Ovary (tissue), 7 donors: ENCODE measurements at regions not wholly inside any gene's neighbourhood (a gene's known extent, or its start where the extent isn't known, plus 50 kb on each side); places are given as distances from the start of the nearest gene placed in this dataset.

Experiments
- DNase-seq, 5 donors: peaks; one replicate each; pipeline ENCODE4 v3.0.0-alpha.2; 2019 to 2020
- H3K27ac ChIP-seq, 2 donors: fragments of 200-600 bp; one replicate each; pipeline versions ENCODE4 v1.5.1 to v1.8.0; 2019 to 2022
- H3K27me3 ChIP-seq: fragments of 200-600 bp; one replicate; pipeline ENCODE4 v1.8.0; 2022
- H3K36me3 ChIP-seq: fragments of 200-600 bp; sonication (generic); one replicate; pipeline ENCODE4 v1.5.1; 2019
- H3K4me1 ChIP-seq: one replicate; pipeline ENCODE4 v1.8.1; 2013; ENCODE audit warnings: mild to moderate bottlenecking, moderate library complexity; ENCODE audit not compliant: insufficient read depth
- H3K4me3 ChIP-seq: fragments of 200-600 bp; sonication (generic); one replicate; pipeline ENCODE4 v1.5.1; 2017
- H3K9me3 ChIP-seq, 2 donors: fragments of 200-600 bp in 1 of 2; sonication (generic) in 1 of 2; one replicate each; pipeline versions ENCODE4 v1.5.1 to v1.8.1; 2013 to 2019; ENCODE audit warnings: mild to moderate bottlenecking in 1 of 2, moderate library complexity in 1 of 2
- CTCF ChIP-seq, 3 donors: fragments of 450-650 bp in 2 of 3; fragments of 200-600 bp in 1 of 3; IDR thresholded peaks; one replicate each; pipeline versions ENCODE4 v1.5.1 to v1.8.0; 2016 to 2022; ENCODE audit warnings: antibody characterized with exemption in 3 of 3, mild to moderate bottlenecking in 1 of 3
- EP300 ChIP-seq: sonication (generic); formaldehyde crosslinking; IDR thresholded peaks from one replicate; pipeline ENCODE4 v1.6.1; 2017; ENCODE audit warnings: antibody characterized with exemption
- POLR2A ChIP-seq: fragments of 450-650 bp; IDR thresholded peaks from one replicate; pipeline ENCODE4 v1.6.1; 2017; ENCODE audit warnings: antibody characterized with exemption, mild to moderate bottlenecking, moderate library complexity
- WGBS, 3 donors: extraction: QIAGEN DNeasy Blood & Tissue Kit in 1 of 3; methylation state at CpG; one replicate each; pipeline versions ENCODE4 v1.1.5 to v1.1.7; 2013 to 2017; 5-methylcytosine and 5-hydroxymethylcytosine counted together
- intact Hi-C, 4 donors: fragments of 100-400 bp; cut with DNase I; formaldehyde crosslinking; loops; one replicate each; pipeline versions ENCODE4 v1.11.0 to v1.15.1; 2022 to 2023
- donor health status: DM: no; HTN: no; CAD: no; lungs with moderate emphysema.
- donor health status: DM: no; HTN: no; CAD: no.
- donor health status: Bipolar disorder and iron deficiency.
- donor health status: DM: no; HTN: no; CAD: no.
- donor health status: DM: yes; HTN: yes; CAD: no.

DNA sequence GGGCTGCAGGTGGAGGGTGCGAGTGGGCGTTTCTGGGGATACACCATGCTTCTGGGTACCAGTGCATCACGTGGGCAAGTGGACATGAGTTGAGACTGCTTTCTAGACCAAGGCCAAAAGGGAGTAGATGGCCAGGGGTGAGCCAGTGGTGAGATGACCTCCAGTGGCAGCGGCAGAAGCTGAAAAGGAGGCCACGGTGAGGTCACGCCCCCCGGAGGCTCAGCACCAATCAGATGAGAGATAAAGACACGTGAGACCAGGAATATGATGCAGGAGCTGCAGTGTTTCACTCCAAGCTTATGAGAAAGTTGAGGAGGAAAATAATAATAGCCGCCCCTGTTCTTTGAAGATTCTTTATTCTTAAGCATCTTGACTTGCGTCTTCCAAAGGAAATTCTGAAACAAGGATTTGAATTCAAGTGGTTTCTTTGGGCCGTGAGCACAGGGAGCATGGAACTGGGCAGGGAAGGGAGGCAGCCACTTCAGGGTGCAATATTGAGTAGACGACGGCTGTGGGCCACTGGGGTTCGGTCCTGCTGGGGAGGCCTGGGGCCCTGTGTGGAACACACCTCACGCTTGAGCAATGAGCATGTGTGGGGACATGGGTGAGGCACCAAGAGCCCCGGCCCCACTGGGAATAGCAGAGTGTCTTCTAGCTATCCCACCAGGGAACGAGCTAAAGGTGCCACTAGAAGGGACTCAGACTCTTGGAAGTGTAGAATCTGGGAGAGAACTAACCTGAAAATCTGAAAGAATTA, 156.7 kb upstream of the LRFN2 start:
- TF ChIP-seq POLR2A (no peak), CTCF (IDR thresholded peaks at IDR 0.05) (no peak), EP300 (no peak)
- H3K36me3 ChIP-seq, result no peaks in the 10 kb centered on the region
- H3K4me1 ChIP-seq, result no peaks in the 10 kb centered on the region
- H3K4me3 ChIP-seq, result no peak overlapping the region
- intact Hi-C loops, result no loop called here
- 88 to 90% (median 89%) methylated on average over 17 of the region's 17 CpGs for WGBS, 3 donors
- H3K9me3 ChIP-seq, result no peaks in the 10 kb centered on the region
- DNase-seq, result no peak
- no peaks in the 10 kb centered on the region for H3K27me3 ChIP-seq
- H3K27ac ChIP-seq, result no peak overlapping the region

- H3K27ac ChIP-seq, result no peak overlapping the region
- intact Hi-C loops, result no loop called here
- no peaks in the 10 kb centered on the region for H3K36me3 ChIP-seq
- 79 to 84% (median 83%) methylated on average over 4 of the region's 4 CpGs for WGBS, 3 donors
- TF ChIP-seq CTCF (IDR thresholded peaks at IDR 0.05) (no peak), POLR2A (no peak), EP300 (no peak)
- H3K27me3 ChIP-seq, result no peaks in the 10 kb centered on the region
- no peak overlapping the region for H3K4me3 ChIP-seq
- no peak for DNase-seq
- no peaks in the 10 kb centered on the region for H3K9me3 ChIP-seq
- H3K4me1 ChIP-seq, result no peaks in the 10 kb centered on the region
Observed at GRCh38 chr6:40743226-40743625, 156.1 kb upstream of the LRFN2 start.

- H3K4me1 ChIP-seq, result no peaks in the 10 kb centered on the region
- 72 to 81% (median 72%) methylated on average over 3 of the region's 3 CpGs for WGBS, 3 donors
- no peak for DNase-seq
- H3K4me3 ChIP-seq, result no peak overlapping the region
- TF ChIP-seq POLR2A, result no peak
- TF ChIP-seq CTCF (IDR thresholded peaks at IDR 0.05), result no peak
- no peak for TF ChIP-seq EP300
- H3K27me3 ChIP-seq, result no peaks in the 10 kb centered on the region
- no peaks in the 10 kb centered on the region for H3K9me3 ChIP-seq
- intact Hi-C loops, result no loop called here
- H3K27ac ChIP-seq, result no peak overlapping the region
- no peaks in the 10 kb centered on the region for H3K36me3 ChIP-seq
Observed at GRCh38 chr6:40740518-40740917, 153.4 kb upstream of the LRFN2 start.

DNA sequence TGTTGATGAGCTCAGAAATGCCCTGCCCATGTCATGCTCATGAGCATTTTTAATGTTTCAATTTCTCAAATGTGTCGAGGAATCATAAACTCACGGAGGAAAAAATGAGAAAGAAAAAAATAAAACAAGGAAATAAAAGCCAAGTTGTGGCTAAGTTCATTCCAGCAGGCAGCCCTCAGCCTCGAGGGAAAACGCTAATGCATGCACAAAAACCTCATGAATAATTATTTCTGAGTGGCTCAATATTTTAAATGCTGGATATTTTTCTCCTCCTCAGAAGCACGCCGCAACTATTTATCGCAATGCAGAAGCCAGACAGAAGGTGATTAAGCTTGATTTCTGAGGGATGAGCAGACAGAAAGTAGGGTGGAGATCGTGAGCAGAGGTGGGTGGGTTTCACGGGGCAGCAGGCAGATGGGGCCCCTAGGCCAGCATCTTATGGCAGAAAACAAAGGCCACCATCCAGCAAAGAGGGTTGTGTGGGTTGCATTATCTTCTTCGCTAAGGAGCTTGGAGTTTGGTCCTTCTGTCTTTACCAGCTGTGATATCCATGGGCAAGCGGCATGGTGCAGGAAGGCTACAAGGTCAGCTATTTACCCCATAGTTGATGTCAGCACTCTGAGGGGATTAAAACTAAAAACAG, 151.5 kb upstream of the LRFN2 start:
- intact Hi-C loops, result no loop called here
- WGBS, 3 donors, result 28 to 42% (median 33%) methylated on average over 11 of the region's 11 CpGs

More for the DNA sequence above, 151.5 kb upstream of the LRFN2 start:
- Histone ChIP-seq H3K36me3 (no peaks in the 10 kb centered on the region), H3K4me1 (no peaks in the 10 kb centered on the region), H3K9me3 (no peaks in the 10 kb centered on the region), H3K27ac (no peak overlapping the region), H3K27me3 (no peaks in the 10 kb centered on the region), H3K4me3 (no peak overlapping the region)
- DNase-seq, result no peak
- no peak for TF ChIP-seq CTCF (IDR thresholded peaks at IDR 0.05)
- no peak for TF ChIP-seq EP300
- TF ChIP-seq POLR2A, result no peak
